Activated CD4-positive, alpha-beta T cell treated with anti-CD3 and anti-CD28 coated beads, Interleukin-2, amount 10 ng/mL, durations not matched to agents 24 days and 14 days (primary cell): ENCODE measurements at regions not wholly inside any gene's neighbourhood (a gene's known extent, or its start where the extent isn't known, plus 50 kb on each side); places are given as distances from the start of the nearest gene placed in this dataset.

Experiments
- DNase-seq: peaks from one replicate; pipeline ENCODE4 v3.0.0; 2022
- H3K27ac Mint-ChIP-seq: one replicate; pipeline ENCODE4 v1.8.0; 2022; ENCODE audit warnings: mild to moderate bottlenecking, mixed read lengths
- H3K27me3 Mint-ChIP-seq: one replicate; pipeline ENCODE4 v1.8.0; 2022; ENCODE audit warnings: mixed read lengths
- H3K36me3 Mint-ChIP-seq: one replicate; pipeline ENCODE4 v1.8.0; 2022; ENCODE audit warnings: low read depth, mild to moderate bottlenecking, mixed read lengths
- H3K4me1 Mint-ChIP-seq: one replicate; pipeline ENCODE4 v1.8.0; 2021; ENCODE audit warnings: mixed read lengths
- H3K4me3 Mint-ChIP-seq: one replicate; pipeline ENCODE4 v1.8.0; 2022; ENCODE audit warnings: mild to moderate bottlenecking, moderate library complexity, mixed read lengths
- H3K9me3 Mint-ChIP-seq: one replicate; pipeline ENCODE4 v1.8.0; 2021; ENCODE audit warnings: mixed read lengths
- intact Hi-C: fragments of 100-400 bp; cut with micrococcal nuclease; formaldehyde crosslinking; loops from one replicate; pipeline ENCODE4 v1.15.1; 2023

- Mint-ChIP-seq H3K36me3 (no peaks in the 10 kb centered on the region), H3K27me3 (peaks cover 16% of the 10 kb centered on the region), H3K4me1 (peaks cover 20% of the 10 kb centered on the region), H3K9me3 (peaks cover 9% of the 10 kb centered on the region), H3K4me3 (no peak overlapping the region), H3K27ac (no peak overlapping the region)
- no peak for DNase-seq
- intact Hi-C loops: no loop called here
Measured at GRCh38 chr3:72255191-72255590, 470.2 kb upstream of the PROK2 start.

- Mint-ChIP-seq H3K4me1 (peaks cover 14% of the 10 kb centered on the region), H3K27me3 (peaks cover 19% of the 10 kb centered on the region), H3K4me3 (no peak overlapping the region), H3K36me3 (no peaks in the 10 kb centered on the region), H3K27ac (no peak overlapping the region), H3K9me3 (peaks cover 9% of the 10 kb centered on the region)
- DNase-seq: no peak
- intact Hi-C loops: no loop called here
Measured at GRCh38 chr3:72254483-72254882, 469.5 kb upstream of the PROK2 start.

GRCh38 chr3:72250725-72251124, 465.8 kb upstream of the PROK2 start:
- H3K36me3 Mint-ChIP-seq: no peaks in the 10 kb centered on the region
- intact Hi-C loops: no loop called here
- no peak for DNase-seq
- peaks cover under 1% of the 10 kb centered on the region for H3K4me1 Mint-ChIP-seq
- H3K27ac Mint-ChIP-seq: no peak overlapping the region
- H3K4me3 Mint-ChIP-seq: no peak overlapping the region
- peaks cover 22% of the 10 kb centered on the region for H3K27me3 Mint-ChIP-seq
- H3K9me3 Mint-ChIP-seq: peaks cover 8% of the 10 kb centered on the region

GRCh38 chr3:72248869-72249268, 463.9 kb upstream of the PROK2 start:
- Mint-ChIP-seq H3K9me3 (peaks cover 8% of the 10 kb centered on the region), H3K4me3 (no peak overlapping the region), H3K36me3 (no peaks in the 10 kb centered on the region), H3K27ac (no peak overlapping the region), H3K4me1 (no peaks in the 10 kb centered on the region), H3K27me3 (peaks cover 20% of the 10 kb centered on the region)
- no peak for DNase-seq
- intact Hi-C loops: no loop called here

GRCh38 chr3:72248389-72248761, 463.4 kb upstream of the PROK2 start:
- H3K27ac Mint-ChIP-seq: no peak overlapping the region
- no peaks in the 10 kb centered on the region for H3K36me3 Mint-ChIP-seq
- H3K4me1 Mint-ChIP-seq: no peaks in the 10 kb centered on the region
- peaks cover 8% of the 10 kb centered on the region for H3K9me3 Mint-ChIP-seq
- no peak overlapping the region for H3K4me3 Mint-ChIP-seq
- peaks cover 18% of the 10 kb centered on the region for H3K27me3 Mint-ChIP-seq
- DNase-seq: no peak
- intact Hi-C loops: no loop called here

GRCh38 chr3:72247645-72248388, 462.9 kb upstream of the PROK2 start:
- intact Hi-C loops: no loop called here
- peaks cover 8% of the 10 kb centered on the region for H3K9me3 Mint-ChIP-seq
- H3K36me3 Mint-ChIP-seq: no peaks in the 10 kb centered on the region
- H3K4me3 Mint-ChIP-seq: no peak overlapping the region
- DNase-seq: no peak
- H3K27me3 Mint-ChIP-seq: peaks cover 17% of the 10 kb centered on the region
- no peaks in the 10 kb centered on the region for H3K4me1 Mint-ChIP-seq
- no peak overlapping the region for H3K27ac Mint-ChIP-seq

GRCh38 chr3:72247126-72247525, 462.2 kb upstream of the PROK2 start:
- no peak for DNase-seq
- Mint-ChIP-seq H3K4me1 (no peaks in the 10 kb centered on the region), H3K27me3 (peaks cover 12% of the 10 kb centered on the region), H3K4me3 (no peak overlapping the region), H3K36me3 (no peaks in the 10 kb centered on the region), H3K27ac (no peak overlapping the region), H3K9me3 (peaks cover 8% of the 10 kb centered on the region)
- intact Hi-C loops: no loop called here

GRCh38 chr3:72246685-72247084, 461.7 kb upstream of the PROK2 start:
- H3K27me3 Mint-ChIP-seq: peaks cover 12% of the 10 kb centered on the region
- no peaks in the 10 kb centered on the region for H3K36me3 Mint-ChIP-seq
- intact Hi-C loops: no loop called here
- H3K27ac Mint-ChIP-seq: no peak overlapping the region
- DNase-seq: no peak
- peaks cover 8% of the 10 kb centered on the region for H3K9me3 Mint-ChIP-seq
- H3K4me1 Mint-ChIP-seq: no peaks in the 10 kb centered on the region
- H3K4me3 Mint-ChIP-seq: no peak overlapping the region

GRCh38 chr3:72245183-72245811, 460.3 kb upstream of the PROK2 start:
- Mint-ChIP-seq H3K36me3 (no peaks in the 10 kb centered on the region), H3K27me3 (peaks cover 6% of the 10 kb centered on the region), H3K4me1 (no peaks in the 10 kb centered on the region), H3K27ac (no peak overlapping the region), H3K4me3 (no peak overlapping the region), H3K9me3 (peaks cover 8% of the 10 kb centered on the region)
- intact Hi-C loops: no loop called here
- DNase-seq: no peak

- intact Hi-C loops: no loop called here
- no peak overlapping the region for H3K4me3 Mint-ChIP-seq
- no peaks in the 10 kb centered on the region for H3K36me3 Mint-ChIP-seq
- no peak overlapping the region for H3K27ac Mint-ChIP-seq
- H3K9me3 Mint-ChIP-seq: peaks cover 14% of the 10 kb centered on the region
- H3K27me3 Mint-ChIP-seq: peaks cover 2% of the 10 kb centered on the region
- no peak for DNase-seq
- no peaks in the 10 kb centered on the region for H3K4me1 Mint-ChIP-seq
Measured at GRCh38 chr3:72244396-72244795, 459.4 kb upstream of the PROK2 start.

GRCh38 chr3:72242326-72242725, 457.4 kb upstream of the PROK2 start:
- DNase-seq: no peak
- Mint-ChIP-seq H3K27me3 (no peaks in the 10 kb centered on the region), H3K4me1 (no peaks in the 10 kb centered on the region), H3K4me3 (no peak overlapping the region), H3K9me3 (peaks cover 11% of the 10 kb centered on the region), H3K27ac (no peak overlapping the region), H3K36me3 (no peaks in the 10 kb centered on the region)
- intact Hi-C loops: no loop called here

- H3K36me3 Mint-ChIP-seq: no peaks in the 10 kb centered on the region
- no peak overlapping the region for H3K27ac Mint-ChIP-seq
- H3K4me3 Mint-ChIP-seq: no peak overlapping the region
- no peak for DNase-seq
- H3K9me3 Mint-ChIP-seq: peaks cover 10% of the 10 kb centered on the region
- no peaks in the 10 kb centered on the region for H3K4me1 Mint-ChIP-seq
- peaks cover 1% of the 10 kb centered on the region for H3K27me3 Mint-ChIP-seq
- intact Hi-C loops: no loop called here
Measured at GRCh38 chr3:72241525-72241924, 456.6 kb upstream of the PROK2 start.

- H3K27ac Mint-ChIP-seq: no peak overlapping the region
- no peaks in the 10 kb centered on the region for H3K4me1 Mint-ChIP-seq
- no peak for DNase-seq
- H3K9me3 Mint-ChIP-seq: peaks cover 10% of the 10 kb centered on the region
- H3K36me3 Mint-ChIP-seq: no peaks in the 10 kb centered on the region
- peaks cover 6% of the 10 kb centered on the region for H3K27me3 Mint-ChIP-seq
- no peak overlapping the region for H3K4me3 Mint-ChIP-seq
- intact Hi-C loops: no loop called here
Measured at GRCh38 chr3:72240531-72240930, 455.6 kb upstream of the PROK2 start.

- Mint-ChIP-seq H3K4me1 (no peaks in the 10 kb centered on the region), H3K36me3 (no peaks in the 10 kb centered on the region), H3K27me3 (peaks cover 6% of the 10 kb centered on the region), H3K27ac (no peak overlapping the region), H3K9me3 (peaks cover 10% of the 10 kb centered on the region), H3K4me3 (no peak overlapping the region)
- DNase-seq: no peak
- intact Hi-C loops: no loop called here
Measured at GRCh38 chr3:72238801-72239200, 453.9 kb upstream of the PROK2 start.
